Suprapubic skin (tissue), 4 donors: ENCODE measurements at regions not wholly inside any gene's neighbourhood (a gene's known extent, or its start where the extent isn't known, plus 50 kb on each side); places are given as distances from the start of the nearest gene placed in this dataset.

Source experiments
- DNase-seq, 2 donors: peaks; one replicate each; pipeline ENCODE4 v3.0.0-alpha.2; 2019; ENCODE audit warnings: low spot score in 2 of 2
- H3K27ac ChIP-seq: fragments of 200-600 bp; sonication (generic); one replicate; pipeline ENCODE4 v1.5.1; 2019
- H3K27me3 ChIP-seq: fragments of 200-600 bp; sonication (generic); one replicate; pipeline ENCODE4 v1.5.1; 2019
- H3K36me3 ChIP-seq: fragments of 200-600 bp; sonication (generic); one replicate; pipeline ENCODE4 v1.5.1; 2019
- H3K4me1 ChIP-seq: fragments of 200-600 bp; sonication (generic); one replicate; pipeline ENCODE4 v1.5.1; 2019
- H3K4me3 ChIP-seq: fragments of 200-600 bp; sonication (generic); one replicate; pipeline ENCODE4 v1.5.1; 2019; ENCODE audit warnings: mild to moderate bottlenecking
- H3K9me3 ChIP-seq: fragments of 200-600 bp; sonication (generic); one replicate; pipeline ENCODE4 v1.5.1; 2019
- CTCF ChIP-seq, 2 donors: fragments of 200-600 bp in 1 of 2; fragments of 450-650 bp in 1 of 2; sonication (generic) in 1 of 2; IDR thresholded peaks; one replicate each; pipeline ENCODE4 v1.5.1; 2016 to 2019; ENCODE audit warnings: antibody characterized with exemption in 2 of 2, mild to moderate bottlenecking in 1 of 2, moderate library complexity in 1 of 2
- EP300 ChIP-seq: sonication (generic); formaldehyde crosslinking; IDR thresholded peaks from one replicate; pipeline ENCODE4 v1.6.1; 2017; ENCODE audit warnings: antibody characterized with exemption
- POLR2A ChIP-seq, 2 donors: fragments of 450-650 bp; IDR thresholded peaks; one replicate each; pipeline ENCODE4 v1.6.1; 2017; ENCODE audit warnings: antibody characterized with exemption in 2 of 2, mild to moderate bottlenecking in 2 of 2, moderate library complexity in 2 of 2
- POLR2AphosphoS5 ChIP-seq, 3 donors: sonication (generic); formaldehyde crosslinking; IDR thresholded peaks; one replicate each; pipeline ENCODE4 v1.6.1; 2017; ENCODE audit warnings: antibody characterized with exemption in 3 of 3
- WGBS: methylation state at CpG from one replicate; pipeline ENCODE4 v1.1.5; 2018; 5-methylcytosine and 5-hydroxymethylcytosine counted together

GRCh38 chr2:8043295-8043694 is 638.6 kb upstream of the ID2 start:
- DNase-seq: no peak
- no peak overlapping the region for H3K27ac ChIP-seq
- no peaks in the 10 kb centered on the region for H3K36me3 ChIP-seq
- H3K27me3 ChIP-seq: no peaks in the 10 kb centered on the region
- H3K4me1 ChIP-seq: no peaks in the 10 kb centered on the region
- TF ChIP-seq POLR2A (IDR thresholded peaks at IDR 0.05): no peak
- no peak for TF ChIP-seq EP300
- TF ChIP-seq POLR2AphosphoS5 (IDR thresholded peaks at IDR 0.05): no peak
- TF ChIP-seq CTCF (IDR thresholded peaks at IDR 0.05): no peak
- 97% methylated on average over 4 of the region's 4 CpGs for WGBS
- no peaks in the 10 kb centered on the region for H3K9me3 ChIP-seq
- no peak overlapping the region for H3K4me3 ChIP-seq

GRCh38 chr2:8044046-8044594 is 637.7 kb upstream of the ID2 start:
- Histone ChIP-seq H3K4me1 (no peaks in the 10 kb centered on the region), H3K27me3 (no peaks in the 10 kb centered on the region), H3K27ac (no peak overlapping the region), H3K4me3 (no peak overlapping the region), H3K9me3 (no peaks in the 10 kb centered on the region), H3K36me3 (no peaks in the 10 kb centered on the region)
- TF ChIP-seq CTCF (IDR thresholded peaks at IDR 0.05): no peak
- no peak for TF ChIP-seq EP300
- TF ChIP-seq POLR2A (IDR thresholded peaks at IDR 0.05): no peak
- no peak for TF ChIP-seq POLR2AphosphoS5 (IDR thresholded peaks at IDR 0.05)
- 78% methylated on average over 3 of the region's 4 CpGs for WGBS
- DNase-seq: no peak

GRCh38 chr2:8045081-8045614 is 636.7 kb upstream of the ID2 start:
- Histone ChIP-seq H3K36me3 (no peaks in the 10 kb centered on the region), H3K4me3 (no peak overlapping the region), H3K27ac (no peak overlapping the region), H3K4me1 (no peaks in the 10 kb centered on the region), H3K27me3 (no peaks in the 10 kb centered on the region), H3K9me3 (no peaks in the 10 kb centered on the region)
- TF ChIP-seq POLR2A (IDR thresholded peaks at IDR 0.05): no peak
- DNase-seq: no peak
- WGBS: 91% methylated on average over 6 of the region's 6 CpGs

- TF ChIP-seq POLR2AphosphoS5 (IDR thresholded peaks at IDR 0.05): no peak
- TF ChIP-seq EP300: no peak
- TF ChIP-seq POLR2A (IDR thresholded peaks at IDR 0.05): no peak
- TF ChIP-seq CTCF (IDR thresholded peaks at IDR 0.05): no peak
- Histone ChIP-seq H3K36me3 (no peaks in the 10 kb centered on the region), H3K27ac (no peak overlapping the region), H3K27me3 (no peaks in the 10 kb centered on the region), H3K9me3 (no peaks in the 10 kb centered on the region), H3K4me3 (no peak overlapping the region), H3K4me1 (no peaks in the 10 kb centered on the region)
- 95% methylated on average over 5 of the region's 5 CpGs for WGBS
- no peak for DNase-seq
Observed at GRCh38 chr2:8046849-8047248, 635.0 kb upstream of the ID2 start.

GRCh38 chr2:8049176-8049575 is 632.7 kb upstream of the ID2 start:
- no peaks in the 10 kb centered on the region for H3K9me3 ChIP-seq
- no peaks in the 10 kb centered on the region for H3K36me3 ChIP-seq
- no peak overlapping the region for H3K4me3 ChIP-seq
- WGBS: 69% methylated on average over 3 of the region's 4 CpGs
- no peaks in the 10 kb centered on the region for H3K27me3 ChIP-seq
- no peaks in the 10 kb centered on the region for H3K4me1 ChIP-seq
- H3K27ac ChIP-seq: no peak overlapping the region
- DNase-seq: no peak
- TF ChIP-seq POLR2A (IDR thresholded peaks at IDR 0.05): no peak
- no peak for TF ChIP-seq EP300
- no peak for TF ChIP-seq CTCF (IDR thresholded peaks at IDR 0.05)
- TF ChIP-seq POLR2AphosphoS5 (IDR thresholded peaks at IDR 0.05): no peak
